Thoracic aorta (tissue), 2 donors: ENCODE measurements at regions not wholly inside any gene's neighbourhood (a gene's known extent, or its start where the extent isn't known, plus 50 kb on each side); places are given as distances from the start of the nearest gene placed in this dataset.

Experiments
- ATAC-seq: fragments of 150-250 bp; one replicate; pipeline ENCODE4 v1.8.0; 2017; ENCODE audit warnings: low read depth; ENCODE audit not compliant: insufficient number of reproducible peaks, low FRiP score
- DNase-seq: peaks from one replicate; pipeline ENCODE4 v3.0.0-alpha.2; 2020; ENCODE audit warnings: low spot score
- H3K27ac ChIP-seq, 2 donors: fragments of 200-600 bp; sonication (generic); 1 replicate in 1 of 2; 2 replicates in 1 of 2; pipeline ENCODE4 v1.5.1; 2016; ENCODE audit warnings: mild to moderate bottlenecking in 2 of 2, moderate library complexity in 2 of 2
- H3K27me3 ChIP-seq: fragments of 200-600 bp; sonication (generic); replicated peaks from 2 replicates; pipeline ENCODE4 v1.6.0; 2016; ENCODE audit warnings: mild to moderate bottlenecking; ENCODE audit not compliant: insufficient read depth
- H3K36me3 ChIP-seq: fragments of 200-600 bp; sonication (generic); one replicate; pipeline ENCODE4 v1.5.1; 2016
- H3K4me1 ChIP-seq, 2 donors: fragments of 200-600 bp; sonication (generic); 1 replicate in 1 of 2; 2 replicates in 1 of 2; pipeline versions ENCODE4 v1.5.1 to v1.6.0; 2016; ENCODE audit warnings: low read depth in 2 of 2, mild to moderate bottlenecking in 1 of 2; ENCODE audit not compliant: control insufficient read depth in 1 of 2
- H3K4me3 ChIP-seq: fragments of 200-600 bp; sonication (generic); 2 replicates; pipeline ENCODE4 v1.5.1; 2016; ENCODE audit warnings: mild to moderate bottlenecking
- H3K9me3 ChIP-seq: fragments of 200-600 bp; sonication (generic); 2 replicates; pipeline ENCODE4 v1.5.1; 2016
- CTCF ChIP-seq: fragments of 200-600 bp; sonication (generic); IDR thresholded peaks from one replicate; pipeline ENCODE4 v1.5.1; 2019; ENCODE audit warnings: antibody characterized with exemption

GRCh38 chr6:163765335-163765734, 350.8 kb downstream of the QKI start:
- Histone ChIP-seq H3K27ac (no peak overlapping the region), H3K9me3 (no peaks in the 10 kb centered on the region), H3K27me3 (no peaks in the 10 kb centered on the region), H3K4me3 (no peak overlapping the region), H3K36me3 (no peaks in the 10 kb centered on the region), H3K4me1 (no peaks in the 10 kb centered on the region)
- no peak for ATAC-seq
- no peak for DNase-seq
- TF ChIP-seq CTCF: no peak

- no peaks in the 10 kb centered on the region for H3K9me3 ChIP-seq
- DNase-seq (no peak), ATAC-seq (no peak)
- no peaks in the 10 kb centered on the region for H3K36me3 ChIP-seq
- TF ChIP-seq CTCF: no peak
- H3K4me1 ChIP-seq: no peaks in the 10 kb centered on the region
- no peak overlapping the region for H3K27ac ChIP-seq
- no peak overlapping the region for H3K4me3 ChIP-seq
- H3K27me3 ChIP-seq: no peaks in the 10 kb centered on the region
Observed at GRCh38 chr6:163764565-163764964, 350.0 kb downstream of the QKI start.

- Histone ChIP-seq H3K27me3 (no peaks in the 10 kb centered on the region), H3K36me3 (no peaks in the 10 kb centered on the region), H3K4me3 (no peak overlapping the region), H3K27ac (no peak overlapping the region), H3K9me3 (no peaks in the 10 kb centered on the region), H3K4me1 (no peaks in the 10 kb centered on the region)
- DNase-seq (no peak), ATAC-seq (no peak)
- no peak for TF ChIP-seq CTCF
Observed at GRCh38 chr6:163761481-163761880, 347.0 kb downstream of the QKI start.

GRCh38 chr6:163760860-163761259, 346.3 kb downstream of the QKI start:
- Histone ChIP-seq H3K9me3 (no peaks in the 10 kb centered on the region), H3K27me3 (no peaks in the 10 kb centered on the region), H3K4me1 (no peaks in the 10 kb centered on the region), H3K27ac (no peak overlapping the region), H3K36me3 (no peaks in the 10 kb centered on the region), H3K4me3 (no peak overlapping the region)
- no peak for DNase-seq
- no peak for TF ChIP-seq CTCF
- no peak for ATAC-seq

- ATAC-seq: no peak
- Histone ChIP-seq H3K4me1 (no peaks in the 10 kb centered on the region), H3K27ac (no peak overlapping the region), H3K36me3 (no peaks in the 10 kb centered on the region), H3K27me3 (no peaks in the 10 kb centered on the region), H3K4me3 (no peak overlapping the region), H3K9me3 (no peaks in the 10 kb centered on the region)
- no peak for DNase-seq
- no peak for TF ChIP-seq CTCF
Observed at GRCh38 chr6:163759542-163759941, 345.0 kb downstream of the QKI start.
